UCSD-AML1 (cell line): ENCODE measurements at regions not wholly inside any gene's neighbourhood (a gene's known extent, or its start where the extent isn't known, plus 50 kb on each side); places are given as distances from the start of the nearest gene placed in this dataset.
"Not testable (repeated sequence)": the region's sequence is repeated elsewhere in the genome, so short reads cannot be mapped to it uniquely, and the experiment has no call there.

Source experiments
- DNase-seq: peaks from one replicate; lab custom pipeline; 2025; ENCODE audit not compliant: unreplicated experiment; lab: John Stamatoyannopoulos, UW

GRCh38 chr6:106728296-106728870, 99.0 kb downstream of the QRSL1 start:
- DNase-seq: no peak

- no peak for DNase-seq
Measured at GRCh38 chr6:106727480-106728149, 98.2 kb downstream of the QRSL1 start.

GRCh38 chr6:106724848-106725247, 95.5 kb downstream of the QRSL1 start:
- no peak for DNase-seq

GRCh38 chr6:106724337-106724736, 95.0 kb downstream of the QRSL1 start:
- DNase-seq: no peak

- DNase-seq: not testable (repeated sequence)
Measured at GRCh38 chr6:106723419-106723818, 94.0 kb downstream of the QRSL1 start.

- not testable (repeated sequence) for DNase-seq
Measured at GRCh38 chr6:106721189-106721588, 91.8 kb downstream of the QRSL1 start.
